HG03175 (cell line): ENCODE measurements at regions not wholly inside any gene's neighbourhood (a gene's known extent, or its start where the extent isn't known, plus 50 kb on each side); places are given as distances from the start of the nearest gene placed in this dataset.

ENCODE experiments used
- ATAC-seq: cut with Tn5 transposase; IDR thresholded peaks from one replicate; pipeline ENCODE4 v1.9.1; 2021; ENCODE audit warnings: mild to moderate bottlenecking, moderate library complexity; ENCODE audit not compliant: unreplicated experiment

GRCh38 chr7:115719963-115720362, 310.6 kb downstream of the TFEC start:
- ATAC-seq: no peak

GRCh38 chr7:115709664-115710063, 320.9 kb downstream of the TFEC start:
- ATAC-seq: no peak

GRCh38 chr7:115708013-115708341, 322.6 kb downstream of the TFEC start:
- no peak for ATAC-seq

- no peak for ATAC-seq
These were observed 323.1 kb downstream of the TFEC start for GRCh38 chr7:115707258-115708012.

GRCh38 chr7:115704884-115705283, 325.7 kb downstream of the TFEC start:
- no peak for ATAC-seq

GRCh38 chr7:115701141-115701540, 329.4 kb downstream of the TFEC start:
- no peak for ATAC-seq

- no peak for ATAC-seq
These were observed 336.1 kb downstream of the TFEC start for GRCh38 chr7:115694424-115694823.

GRCh38 chr7:115693779-115694178, 336.8 kb downstream of the TFEC start:
- ATAC-seq: peak; percentile 87

- no peak for ATAC-seq
These were observed 340.6 kb downstream of the TFEC start for GRCh38 chr7:115689941-115690340.

- ATAC-seq: no peak
These were observed 347.5 kb downstream of the TFEC start for GRCh38 chr7:115683093-115683492.

GRCh38 chr7:115682507-115682906, 348.1 kb downstream of the TFEC start:
- ATAC-seq: no peak

GRCh38 chr7:115680921-115681320, 349.6 kb downstream of the TFEC start:
- ATAC-seq: no peak

- ATAC-seq: peak; percentile 70
These were observed 350.6 kb downstream of the TFEC start for GRCh38 chr7:115679976-115680375.

- ATAC-seq: no peak
These were observed 351.1 kb downstream of the TFEC start for GRCh38 chr7:115679423-115679822.

GRCh38 chr7:115678086-115678982, 352.2 kb downstream of the TFEC start:
- ATAC-seq: no peak

GRCh38 chr7:115676707-115677106, 353.9 kb downstream of the TFEC start:
- no peak for ATAC-seq

GRCh38 chr7:115676080-115676479, 354.5 kb downstream of the TFEC start:
- no peak for ATAC-seq

GRCh38 chr7:115674467-115675024, 356.0 kb downstream of the TFEC start:
- no peak for ATAC-seq

- no peak for ATAC-seq
These were observed 358.5 kb downstream of the TFEC start for GRCh38 chr7:115672024-115672423.

GRCh38 chr7:115662676-115663075, 367.9 kb downstream of the TFEC start:
- no peak for ATAC-seq

GRCh38 chr7:115662120-115662519, 368.4 kb downstream of the TFEC start:
- no peak for ATAC-seq

GRCh38 chr7:115658223-115658622, 372.3 kb downstream of the TFEC start:
- ATAC-seq: no peak
